NCI-H2081 (cell line): ENCODE measurements at regions not wholly inside any gene's neighbourhood (a gene's known extent, or its start where the extent isn't known, plus 50 kb on each side); places are given as distances from the start of the nearest gene placed in this dataset.
A peak's percentile ranks its signal among the peaks of the same experiment; 100 is the strongest.
"Not testable (repeated sequence)": the region's sequence is repeated elsewhere in the genome, so short reads cannot be mapped to it uniquely, and the experiment has no call there.

Experiments used
- DNase-seq, 2 experiments: peaks; one replicate each; lab custom pipeline; 2025; lab: John Stamatoyannopoulos, UW

DNA sequence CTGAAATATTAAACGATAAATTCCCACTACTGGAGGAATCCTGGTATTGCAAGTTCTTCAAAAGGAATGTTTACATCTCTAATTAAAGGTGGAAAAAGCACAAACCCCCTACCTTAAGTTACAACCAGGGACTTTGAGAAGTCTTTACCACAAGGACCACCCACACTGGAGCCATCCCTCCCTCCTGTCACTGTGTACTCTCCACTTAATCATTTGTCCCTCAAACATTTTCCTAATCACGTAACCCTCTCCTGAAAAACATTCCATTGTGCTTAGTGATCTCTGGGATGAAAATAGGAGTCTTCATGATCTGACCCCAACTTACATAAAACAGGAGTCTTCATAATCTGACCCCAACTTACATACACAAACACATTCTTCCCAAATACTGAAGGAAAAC lies 85.7 kb downstream of the SUCLG1 start:
- DNase-seq = no peak

GRCh38 chr2:84362541-84362940 lies 96.5 kb downstream of the SUCLG1 start:
- no peak for DNase-seq

DNA sequence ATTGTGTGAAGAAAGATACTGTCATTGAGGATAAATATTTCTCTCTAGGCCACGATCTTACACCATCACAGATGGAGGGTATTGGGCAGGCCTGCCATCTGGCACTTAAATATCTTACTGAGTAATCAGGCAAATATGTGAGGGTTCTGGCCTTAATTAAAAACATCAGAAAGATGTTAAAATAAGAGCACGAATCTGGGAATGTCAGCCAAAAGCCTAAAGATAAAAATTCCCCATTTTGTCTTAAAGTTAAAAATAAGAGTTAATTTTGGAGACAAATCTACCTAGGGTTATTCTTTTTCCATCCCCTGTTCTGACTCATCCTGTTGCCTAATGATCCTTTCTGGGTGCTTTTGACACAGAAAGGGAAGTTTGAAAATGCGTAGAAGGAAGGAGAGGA lies 121.0 kb downstream of the SUCLG1 start:
- DNase-seq = no peak

DNA sequence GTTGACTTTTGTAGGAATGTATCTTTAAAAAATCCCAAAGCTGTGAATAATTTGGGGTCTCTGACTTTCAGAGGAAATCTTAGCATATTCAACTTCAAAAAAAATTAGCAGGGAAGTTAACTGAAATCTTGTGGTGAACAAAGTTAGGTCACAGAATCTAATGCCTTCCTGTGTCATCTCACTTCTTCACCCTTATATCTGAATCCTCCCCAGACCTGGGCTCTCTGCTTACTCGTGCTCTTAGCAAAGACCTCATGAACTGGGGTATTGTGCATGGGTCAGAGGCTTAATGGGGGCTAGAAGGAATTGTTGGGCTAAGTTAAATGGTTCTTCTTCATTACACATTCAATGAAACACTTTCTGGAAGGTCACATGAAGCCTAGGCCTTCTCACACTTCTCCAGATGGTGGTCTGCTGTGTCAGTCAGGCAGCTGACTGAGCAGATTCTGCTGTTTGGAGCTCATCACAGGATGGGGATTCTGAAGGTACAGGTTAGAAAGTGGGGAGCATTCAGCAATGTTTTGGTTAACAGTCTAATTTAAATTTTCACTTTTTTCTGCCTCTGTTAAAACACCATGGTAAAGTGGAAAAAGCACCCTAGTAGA lies 131.3 kb downstream of the SUCLG1 start:
- DNase-seq = no peak

DNA sequence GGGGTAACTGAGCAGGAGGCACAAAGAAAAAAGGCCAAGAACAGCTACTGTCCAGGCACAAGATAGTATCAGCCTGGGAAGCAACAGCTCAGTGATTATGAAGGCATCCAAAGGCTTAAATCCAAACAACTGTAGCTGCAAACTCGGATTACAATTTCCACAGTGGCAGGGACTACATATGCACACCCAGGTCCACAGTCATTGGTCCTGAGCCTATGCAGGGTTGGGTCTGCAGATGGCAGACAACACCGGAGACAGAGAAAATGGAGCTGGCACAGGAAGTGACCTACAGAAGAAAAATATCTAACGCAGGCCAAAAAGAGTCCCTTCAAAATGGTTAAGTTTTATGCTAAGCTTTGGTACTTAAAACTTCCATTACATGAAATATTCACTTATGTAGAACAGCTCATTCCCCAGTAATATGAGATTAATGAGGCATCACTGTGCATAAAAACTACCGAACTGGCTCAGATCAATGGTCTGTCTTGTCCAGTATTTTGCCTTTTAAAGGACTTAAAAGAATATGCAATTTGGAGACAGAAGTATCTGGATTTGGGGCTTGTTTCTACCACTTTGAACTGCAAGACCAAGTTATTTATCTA lies 132.1 kb downstream of the SUCLG1 start:
- DNase-seq = no peak

GRCh38 chr2:84323890-84324289 lies 135.2 kb downstream of the SUCLG1 start:
- no peak for DNase-seq

DNA sequence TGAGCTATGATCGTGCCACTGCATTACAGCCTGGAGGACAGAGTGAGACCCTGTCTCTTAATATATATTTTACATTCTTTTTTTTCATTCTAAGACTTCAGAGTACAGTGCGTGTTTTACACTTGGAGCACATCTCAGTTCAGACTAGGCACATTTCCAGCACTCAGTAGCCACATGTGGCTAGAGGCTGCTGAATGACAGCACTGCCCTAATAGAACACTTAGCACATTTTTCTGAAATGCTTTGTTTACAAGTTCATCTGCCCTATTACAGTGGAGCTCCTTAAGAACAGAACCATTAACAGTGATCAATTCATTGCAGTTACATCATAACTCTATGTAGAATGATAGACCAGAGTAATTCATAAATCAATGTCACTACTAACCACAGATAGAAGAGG lies 138.1 kb downstream of the SUCLG1 start:
- DNase-seq = no peak

- no peak for DNase-seq
Observed at GRCh38 chr2:84319581-84319980, 139.5 kb downstream of the SUCLG1 start.

GRCh38 chr2:84317135-84317534 lies 141.9 kb downstream of the SUCLG1 start:
- DNase-seq = no peak

- peak; percentile 80 to 82 for DNase-seq
Observed at GRCh38 chr2:84314901-84315330, 144.2 kb downstream of the SUCLG1 start.

GRCh38 chr2:84314250-84314649 lies 144.8 kb downstream of the SUCLG1 start:
- DNase-seq = no peak

DNA sequence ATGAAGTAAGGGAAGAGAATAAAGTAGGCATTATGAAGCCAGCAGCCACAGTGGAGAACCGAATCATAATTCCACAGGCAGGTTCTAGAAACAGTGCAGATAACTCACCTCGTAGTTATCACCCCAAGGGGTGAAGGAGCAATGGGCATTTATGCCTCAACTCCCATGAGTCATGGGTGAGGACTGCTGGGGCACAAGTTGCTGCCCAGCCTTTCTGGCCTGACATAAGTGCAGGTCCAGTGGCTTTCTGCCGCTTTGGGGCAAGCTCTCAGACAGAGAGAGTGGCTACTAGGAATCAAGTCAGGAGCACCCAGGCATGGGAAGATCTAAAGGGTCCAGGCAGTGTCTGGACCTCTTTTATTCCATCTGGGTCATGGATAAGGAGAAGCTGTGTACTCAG lies 149.8 kb downstream of the SUCLG1 start:
- no peak for DNase-seq

GRCh38 chr2:84306361-84306760 lies 152.7 kb downstream of the SUCLG1 start:
- DNase-seq = no peak

DNA sequence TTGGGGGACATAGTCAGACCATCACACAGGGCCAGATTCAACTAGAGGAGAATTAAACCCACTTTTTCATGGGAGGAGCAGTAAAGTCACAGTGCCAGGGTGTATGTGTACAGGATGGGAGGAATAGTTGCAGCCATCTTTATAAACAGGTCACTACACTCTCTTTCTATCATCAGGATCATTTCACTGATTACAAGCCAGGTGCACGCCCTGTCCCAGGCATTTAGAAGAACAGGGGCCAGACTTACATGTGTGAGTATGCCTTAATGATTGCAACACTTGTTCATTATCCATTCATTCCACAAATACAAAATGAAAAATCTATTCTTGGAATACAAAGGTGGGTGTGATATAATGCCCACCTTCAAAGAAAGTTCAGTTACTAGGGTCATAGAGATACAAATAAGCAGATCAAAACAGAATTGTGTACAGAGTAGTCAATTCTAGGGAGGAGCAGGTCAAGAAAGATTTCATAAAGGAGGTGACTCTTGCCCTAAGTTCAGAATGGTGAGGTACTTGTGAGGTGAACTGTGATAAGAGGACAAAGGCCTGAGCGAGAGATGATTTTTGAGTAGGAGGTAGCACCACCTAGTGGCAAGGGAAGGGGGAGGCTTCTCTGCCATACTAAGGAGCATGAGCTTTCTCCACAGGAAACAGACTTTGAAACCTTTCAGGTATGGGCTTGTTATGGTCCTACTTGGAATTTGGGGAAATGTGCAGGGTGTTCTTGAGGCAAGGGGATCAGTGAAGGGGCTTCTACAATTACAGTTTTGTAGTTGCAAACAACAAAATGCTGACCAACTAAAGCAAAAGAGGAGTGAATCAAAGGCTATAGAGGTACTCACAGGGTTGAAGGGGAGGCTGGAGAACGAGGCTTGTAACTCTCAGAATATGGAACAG lies 156.3 kb downstream of the SUCLG1 start:
- peak; percentile 37 to 50 for DNase-seq

DNA sequence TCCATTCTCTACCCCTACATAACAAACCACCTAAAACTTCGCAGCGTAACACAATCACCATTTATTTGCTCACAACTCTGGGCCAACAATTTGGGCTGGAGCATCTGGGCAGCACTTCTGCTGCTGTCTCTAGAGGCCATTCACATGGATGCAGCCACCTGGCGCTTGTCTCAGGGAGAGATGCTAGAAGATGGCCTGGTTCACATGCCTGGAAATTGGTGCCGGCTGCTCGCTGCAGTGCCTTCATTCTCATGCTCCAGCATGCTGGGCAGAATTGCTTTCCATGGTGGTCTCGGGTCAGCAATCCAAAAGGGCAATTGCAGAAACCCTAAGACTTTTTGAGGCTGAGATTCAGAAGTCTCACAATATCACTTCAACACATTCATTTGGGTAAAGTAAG lies 157.4 kb downstream of the SUCLG1 start:
- DNase-seq = no peak

DNA sequence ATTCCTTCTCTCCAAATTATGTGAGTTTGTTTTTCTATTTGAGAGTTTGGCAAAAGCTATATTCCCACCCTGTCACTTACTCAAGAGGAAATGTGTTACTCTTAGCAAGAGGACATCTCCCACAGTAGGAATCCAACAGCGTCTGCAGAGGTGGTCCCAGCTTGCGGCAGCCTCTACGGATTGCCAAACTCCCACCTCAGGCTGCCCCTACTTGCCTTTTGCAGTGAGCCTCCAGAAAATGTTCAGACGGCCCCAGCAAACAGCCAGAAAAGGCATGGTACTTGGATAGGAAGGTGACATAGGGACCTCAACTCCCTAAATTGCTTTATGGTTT lies 158.4 kb downstream of the SUCLG1 start:
- no peak for DNase-seq

DNA sequence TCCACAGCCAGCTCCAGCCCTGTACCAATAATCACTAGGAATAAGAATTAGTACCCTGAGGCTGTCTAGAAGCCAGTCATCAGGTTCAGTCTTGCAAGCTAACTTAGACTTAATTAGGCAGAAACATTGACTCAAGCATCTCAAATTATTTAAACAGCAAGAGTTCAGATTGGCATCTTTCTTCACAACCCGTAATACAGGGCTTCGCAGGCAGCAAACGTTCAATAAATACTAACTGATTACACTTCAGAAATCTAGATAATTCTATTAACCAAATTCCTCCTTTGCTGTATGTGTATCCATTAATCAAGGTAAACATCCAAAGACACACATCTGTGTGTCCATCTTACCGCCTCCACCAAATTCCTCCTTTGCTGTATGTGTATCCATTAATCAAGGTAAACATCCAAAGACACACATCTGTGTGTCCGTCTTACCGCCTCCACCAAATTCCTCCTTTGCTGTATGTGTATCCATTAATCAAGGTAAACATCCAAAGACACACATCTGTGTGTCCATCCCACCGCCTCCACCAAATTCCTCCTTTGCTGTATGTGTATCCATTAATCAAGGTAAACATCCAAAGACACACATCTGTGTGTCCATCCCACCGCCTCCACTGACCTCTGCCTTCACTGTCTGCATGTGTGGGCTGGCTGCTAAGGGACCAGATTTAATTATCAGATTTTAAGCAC lies 158.9 kb downstream of the SUCLG1 start:
- DNase-seq = not testable (repeated sequence)

GRCh38 chr2:84299211-84299775 lies 159.8 kb downstream of the SUCLG1 start:
- no peak for DNase-seq

DNA sequence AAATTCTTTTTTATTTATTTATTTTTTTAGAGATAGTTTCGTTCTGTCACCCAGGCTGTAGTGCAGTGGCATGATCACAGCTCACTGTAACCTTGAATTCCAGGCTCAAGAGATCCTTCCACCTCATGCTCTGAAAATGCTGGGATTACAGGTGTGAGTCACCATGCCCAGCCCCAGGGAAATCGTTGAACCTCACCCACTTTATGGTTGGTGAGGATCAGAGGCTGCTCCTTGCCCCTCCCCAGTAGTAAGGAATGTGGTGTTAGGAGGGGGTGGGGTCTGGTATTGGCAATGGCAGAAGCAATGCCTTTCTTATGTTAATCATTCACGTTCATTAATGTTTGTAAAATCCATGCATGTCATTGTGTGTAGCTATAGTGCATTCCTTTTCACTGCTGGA lies 161.9 kb downstream of the SUCLG1 start:
- no peak for DNase-seq

DNA sequence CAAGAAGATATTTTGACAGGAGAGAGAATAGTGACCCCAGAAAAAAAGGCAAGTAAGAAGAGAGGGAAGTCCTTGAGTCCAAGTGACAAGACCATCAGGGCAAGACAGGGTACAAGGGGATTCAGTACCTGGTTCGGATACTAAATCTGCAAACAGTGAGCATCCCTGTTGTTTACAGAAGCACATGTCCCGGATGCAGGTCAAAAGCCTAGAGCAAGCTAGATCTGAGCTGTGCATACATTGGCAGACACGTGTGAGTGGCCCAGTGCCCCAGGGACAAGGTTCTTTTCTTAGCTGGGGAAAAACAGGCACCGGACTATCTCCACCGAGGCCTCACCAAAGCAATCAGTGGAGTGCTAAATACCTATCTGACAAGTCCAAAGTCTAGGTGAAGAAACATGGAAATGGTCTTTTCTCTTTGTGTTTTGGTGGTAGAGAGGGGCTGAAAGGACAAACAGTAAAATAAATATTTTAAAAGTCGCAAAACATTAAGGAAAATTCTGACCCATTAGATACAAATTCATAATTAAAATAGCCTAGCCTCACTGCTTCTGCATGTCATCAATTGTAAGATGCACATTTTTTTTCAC lies 165.2 kb downstream of the SUCLG1 start:
- no peak for DNase-seq

GRCh38 chr2:84292545-84292944 lies 166.5 kb downstream of the SUCLG1 start:
- DNase-seq = no peak

- no peak for DNase-seq
Observed at GRCh38 chr2:84290537-84290936, 168.5 kb downstream of the SUCLG1 start.
